GM13977 (cell line): ENCODE measurements at regions not wholly inside any gene's neighbourhood (a gene's known extent, or its start where the extent isn't known, plus 50 kb on each side); places are given as distances from the start of the nearest gene placed in this dataset.

Experiments
- DNase-seq: peaks from one replicate; pipeline ENCODE4 v3.0.0; 2012; ENCODE audit warnings: low spot score
- CTCF ChIP-seq: IDR thresholded peaks from 2 replicates; pipeline ENCODE4 v1.5.1; 2012; ENCODE audit warnings: mild to moderate bottlenecking, control low read depth; ENCODE audit not compliant: insufficient read depth; ENCODE audit errors: extremely low read depth, missing control alignments
- in situ Hi-C: fragments of 300-500 bp; cut with MboI; formaldehyde crosslinking; loops from one replicate; pipeline ENCODE4 v1.12.0; 2022; ENCODE audit warnings: low sequenced_read_pairs, low pct_unique_long_range_greater_than_20kb, mixed read lengths, inconsistent platforms; ENCODE audit not compliant: unreplicated experiment

GRCh38 chr20:43271980-43272379, 82.3 kb upstream of the PTPRT start:
- DNase-seq: no peak
- TF ChIP-seq CTCF: no peak
- in situ Hi-C loops: no loop called here

GRCh38 chr20:43265449-43265848, 75.7 kb upstream of the PTPRT start:
- DNase-seq: no peak
- in situ Hi-C loops: no loop called here
- TF ChIP-seq CTCF: no peak

- in situ Hi-C loops: no loop called here
- DNase-seq: no peak
- TF ChIP-seq CTCF: no peak
These were observed 73.5 kb upstream of the PTPRT start for GRCh38 chr20:43263226-43263625.

- in situ Hi-C loops: no loop called here
- no peak for DNase-seq
- TF ChIP-seq CTCF: no peak
These were observed 72.6 kb upstream of the PTPRT start for GRCh38 chr20:43262341-43262740.

- no peak for DNase-seq
- no peak for TF ChIP-seq CTCF
- in situ Hi-C loops: no loop called here
These were observed 66.2 kb upstream of the PTPRT start for GRCh38 chr20:43255877-43256276.

- no peak for DNase-seq
- TF ChIP-seq CTCF: no peak
- in situ Hi-C loops: no loop called here
These were observed 63.1 kb upstream of the PTPRT start for GRCh38 chr20:43252761-43253160.

GRCh38 chr20:43248341-43248740, 58.6 kb upstream of the PTPRT start:
- DNase-seq: no peak
- TF ChIP-seq CTCF: no peak
- in situ Hi-C loops: no loop called here
